Body of pancreas (tissue), 4 donors: ENCODE measurements at regions not wholly inside any gene's neighbourhood (a gene's known extent, or its start where the extent isn't known, plus 50 kb on each side); places are given as distances from the start of the nearest gene placed in this dataset.

Experiments
- CTCF ChIP-seq, 7 experiments: fragments of 450-650 bp in 4 of 7; fragments of 200-600 bp in 3 of 7; sonication (generic) in 3 of 7; IDR thresholded peaks; one replicate each; pipeline ENCODE4 v1.5.1; 2016 to 2019; ENCODE audit warnings: antibody characterized with exemption in 7 of 7
- POLR2A ChIP-seq, 3 donors: fragments of 450-650 bp; IDR thresholded peaks; one replicate each; pipeline ENCODE4 v1.6.1; 2016; ENCODE audit warnings: antibody characterized with exemption in 3 of 3, mild to moderate bottlenecking in 2 of 3

- TF ChIP-seq CTCF (IDR thresholded peaks at IDR 0.05) (no peak), POLR2A (IDR thresholded peaks at IDR 0.05) (no peak)
Measured at GRCh38 chr4:81577392-81577791, 105.7 kb upstream of the RASGEF1B start.
